Sigmoid colon (tissue), 4 donors: ENCODE measurements at regions not wholly inside any gene's neighbourhood (a gene's known extent, or its start where the extent isn't known, plus 50 kb on each side); places are given as distances from the start of the nearest gene placed in this dataset.

Experiments used
- CTCF ChIP-seq, 4 experiments: fragments of 450-650 bp in 3 of 4; fragments of 200-600 bp in 1 of 4; IDR thresholded peaks; one replicate each; pipeline ENCODE4 v1.5.1; 2016 to 2019; ENCODE audit warnings: antibody characterized with exemption in 4 of 4, mild to moderate bottlenecking in 3 of 4, moderate library complexity in 2 of 4
- EP300 ChIP-seq, 4 donors: sonication (generic); formaldehyde crosslinking; IDR thresholded peaks; one replicate each; pipeline ENCODE4 v1.6.1; 2017; ENCODE audit warnings: antibody characterized with exemption in 4 of 4
- POLR2A ChIP-seq, 2 donors: fragments of 450-650 bp; IDR thresholded peaks; one replicate each; pipeline ENCODE4 v1.6.1; 2016; ENCODE audit warnings: antibody characterized with exemption in 2 of 2, mild to moderate bottlenecking in 2 of 2, moderate library complexity in 2 of 2

DNA sequence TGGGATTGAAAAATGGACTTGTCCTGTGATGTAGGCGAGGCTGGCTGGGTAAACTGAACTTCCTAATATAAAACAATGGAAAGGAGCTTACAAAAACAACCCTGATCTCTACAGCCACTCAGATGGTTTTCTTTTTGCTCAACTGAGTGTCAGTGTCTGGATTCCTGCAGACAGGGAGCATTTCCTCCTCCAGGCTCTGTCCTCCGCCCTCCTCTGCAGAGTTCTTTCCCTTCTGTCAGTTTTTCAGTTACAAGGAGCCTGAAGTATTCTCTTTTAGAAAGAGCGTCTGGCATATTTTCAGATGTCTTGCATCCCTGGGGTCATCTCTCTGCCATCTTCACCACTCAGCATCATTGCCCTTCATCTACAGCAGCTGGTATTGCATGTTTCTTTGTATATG, 50.0 kb upstream of the PITRM1 start:
- TF ChIP-seq CTCF (IDR thresholded peaks at IDR 0.05), result no peak
- TF ChIP-seq EP300 (IDR thresholded peaks at IDR 0.05), result no peak
- no peak for TF ChIP-seq POLR2A (IDR thresholded peaks at IDR 0.05)
